GM18907 (cell line): ENCODE measurements at regions not wholly inside any gene's neighbourhood (a gene's known extent, or its start where the extent isn't known, plus 50 kb on each side); places are given as distances from the start of the nearest gene placed in this dataset.
"Not testable (repeated sequence)": the region's sequence is repeated elsewhere in the genome, so short reads cannot be mapped to it uniquely, and the experiment has no call there.

ENCODE experiments used
- ATAC-seq: cut with Tn5 transposase; IDR thresholded peaks from one replicate; pipeline ENCODE4 v1.9.1; 2021; ENCODE audit warnings: mild to moderate bottlenecking, moderate library complexity; ENCODE audit not compliant: unreplicated experiment

DNA sequence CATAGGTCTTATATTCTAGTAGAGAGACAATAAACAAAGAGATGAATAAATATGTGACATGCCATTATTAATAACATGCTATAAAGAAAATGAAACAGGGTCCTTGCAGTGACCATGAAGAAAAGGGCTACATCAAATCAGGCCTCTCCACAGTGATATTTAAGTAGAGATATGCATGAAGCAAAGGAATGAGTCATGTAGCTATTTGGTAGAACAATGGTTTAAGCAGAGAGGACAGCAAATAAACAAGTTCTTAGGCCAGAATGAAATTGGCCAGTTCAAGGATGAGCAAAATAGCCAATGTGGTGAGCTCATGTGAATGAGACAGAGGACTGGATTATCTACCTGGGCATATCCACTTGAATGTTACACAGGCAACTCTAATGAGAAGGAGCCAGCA, 172.2 kb upstream of the FERD3L start:
- ATAC-seq, result no peak

DNA sequence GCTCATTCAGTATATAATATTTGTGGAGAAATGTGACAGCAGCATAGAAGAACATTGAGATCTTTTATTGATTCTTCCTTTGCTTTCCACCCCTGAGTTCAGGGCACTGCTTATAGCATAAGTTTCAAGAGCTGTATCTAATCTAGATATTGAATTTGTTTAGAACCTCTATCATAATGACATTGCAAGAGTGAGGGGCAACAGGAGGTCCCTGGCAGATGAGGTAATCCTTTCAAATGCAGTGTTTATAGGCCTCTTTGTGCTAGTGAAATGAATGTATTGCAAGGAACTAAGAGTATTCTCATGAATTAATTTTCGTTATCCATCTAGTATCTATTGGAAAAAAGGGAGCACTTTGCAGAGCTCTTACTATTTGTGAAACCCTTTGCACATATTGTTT, 167.2 kb upstream of the FERD3L start:
- ATAC-seq, result no peak

DNA sequence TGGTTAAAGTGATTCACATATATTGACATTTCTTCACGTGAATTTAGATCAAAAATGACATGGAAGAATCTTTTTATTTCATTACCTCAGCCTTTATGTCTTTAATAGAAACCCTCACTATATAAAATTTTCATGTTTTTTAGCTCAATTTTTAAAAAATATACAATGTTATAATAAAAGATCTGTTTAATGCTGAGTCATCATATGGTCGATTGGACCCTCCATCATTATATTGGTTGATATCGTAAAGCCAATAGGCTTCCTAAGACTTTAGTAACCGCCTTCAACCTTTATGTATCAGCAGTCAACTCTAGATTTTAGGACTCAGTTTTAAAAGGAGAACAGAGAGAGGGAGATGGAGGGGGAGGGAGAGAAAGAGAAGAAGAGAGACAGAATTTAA, 162.3 kb upstream of the FERD3L start:
- ATAC-seq, result no peak

DNA sequence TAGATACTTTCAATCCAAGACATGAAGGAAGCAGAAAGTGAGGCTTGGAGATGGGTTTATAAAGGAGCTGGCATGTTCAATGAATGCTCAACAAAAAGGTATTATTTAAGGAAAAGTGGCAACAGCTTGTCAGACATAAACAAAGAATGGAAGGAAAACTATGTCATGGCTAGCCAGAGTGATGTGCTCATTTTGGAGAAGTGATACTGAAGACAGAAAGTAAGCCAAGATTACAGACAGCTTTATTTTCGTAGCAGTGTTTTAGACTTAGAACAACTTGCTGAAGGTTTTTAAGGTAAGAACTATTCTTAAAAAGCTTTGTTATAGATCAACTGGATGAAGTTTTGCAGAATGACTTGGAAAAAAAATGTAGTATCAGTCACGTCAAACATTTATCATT, 160.5 kb upstream of the FERD3L start:
- no peak for ATAC-seq

DNA sequence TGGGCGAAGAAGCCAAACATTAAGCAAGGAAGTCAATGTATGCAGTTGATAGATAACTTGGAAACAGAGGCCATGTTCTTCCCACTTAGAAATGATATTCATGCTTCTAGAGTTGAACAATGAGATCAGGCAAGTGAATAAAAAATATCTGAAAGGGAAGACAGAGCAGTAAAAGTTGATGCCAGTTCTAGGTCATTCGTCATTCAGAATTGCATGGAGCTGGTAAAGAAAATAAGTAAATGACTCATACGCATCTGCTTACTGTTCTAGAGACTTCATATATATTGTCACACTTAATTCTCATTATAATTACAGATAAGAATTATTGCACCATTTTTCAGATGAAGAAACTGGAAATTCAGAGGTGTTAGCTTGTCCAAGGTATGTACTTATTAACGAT, 158.9 kb upstream of the FERD3L start:
- no peak for ATAC-seq

DNA sequence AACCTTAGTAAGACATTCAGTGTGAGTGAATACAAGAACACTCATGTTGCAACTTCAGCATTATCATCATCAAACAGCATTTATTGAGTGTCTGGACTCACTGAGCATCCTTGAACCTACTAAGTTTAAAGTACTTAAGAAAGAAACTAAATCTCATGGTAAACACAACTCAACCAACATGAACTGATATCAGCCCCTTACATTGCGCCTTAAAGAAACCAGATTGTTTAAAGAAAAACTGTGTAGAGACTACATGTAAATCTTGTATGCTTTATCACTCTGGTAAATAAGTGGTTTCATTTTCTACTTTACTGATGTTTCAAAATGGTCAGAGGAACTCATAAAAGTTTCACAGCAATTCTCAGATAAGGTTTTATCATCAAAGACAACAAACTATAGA, 157.5 kb upstream of the FERD3L start:
- ATAC-seq, result no peak

DNA sequence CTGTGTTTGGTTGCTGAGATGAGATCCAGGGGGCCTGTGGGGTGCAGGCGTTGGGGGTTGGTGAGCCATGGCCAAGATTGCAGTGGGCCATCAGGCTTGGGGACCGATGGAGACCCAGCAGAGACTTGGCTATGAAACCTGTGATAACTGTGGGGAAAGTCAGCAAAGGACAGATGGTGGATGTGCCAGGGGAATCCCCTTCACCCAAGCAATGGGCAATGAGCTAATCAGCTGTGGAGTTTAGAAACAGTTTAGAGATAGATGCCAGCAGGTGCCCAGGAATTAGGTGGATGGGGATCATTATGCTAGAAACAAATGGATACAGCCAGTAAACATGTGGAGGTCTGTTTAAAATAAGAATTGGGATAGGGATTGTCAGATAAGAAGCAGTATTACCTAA, 151.4 kb upstream of the FERD3L start:
- ATAC-seq, result peak; percentile 44

DNA sequence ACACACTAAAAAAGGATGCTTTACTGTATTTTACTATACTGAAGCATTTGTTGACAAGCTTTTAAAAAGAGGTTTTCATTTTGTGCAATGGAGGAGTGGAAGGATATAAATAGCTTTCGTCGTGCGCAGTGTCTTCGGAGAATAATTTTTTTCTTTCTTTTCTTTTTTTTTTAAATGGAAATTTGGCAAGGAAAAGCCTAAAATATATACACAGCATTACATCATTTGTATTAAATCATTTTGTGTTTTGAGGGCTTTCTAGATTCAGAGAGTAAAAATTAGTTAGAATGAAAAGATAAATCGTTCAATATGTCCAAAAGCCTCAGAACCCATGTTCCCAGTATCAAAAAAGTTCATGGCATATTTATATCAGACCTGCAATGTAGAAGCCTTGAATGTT, 150.2 kb upstream of the FERD3L start:
- no peak for ATAC-seq

DNA sequence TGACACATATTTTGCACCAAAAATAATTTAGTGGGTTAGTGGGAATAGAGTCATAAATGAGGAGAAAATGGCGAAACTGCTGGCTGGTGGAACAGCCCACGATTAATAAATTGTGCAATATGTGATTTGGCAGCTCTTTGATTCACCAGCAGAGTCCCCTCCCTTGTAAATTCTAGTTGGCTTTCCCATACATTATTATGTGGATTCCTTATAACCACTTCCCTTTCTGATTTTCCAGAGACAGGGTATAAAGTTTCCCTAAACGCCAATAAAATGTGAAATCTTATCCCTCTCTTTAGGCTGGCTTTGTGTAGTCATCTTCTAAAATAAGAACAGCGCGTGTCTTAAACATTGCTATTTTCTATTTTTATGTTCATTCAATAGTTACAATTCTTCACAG, 149.4 kb upstream of the FERD3L start:
- ATAC-seq, result no peak

DNA sequence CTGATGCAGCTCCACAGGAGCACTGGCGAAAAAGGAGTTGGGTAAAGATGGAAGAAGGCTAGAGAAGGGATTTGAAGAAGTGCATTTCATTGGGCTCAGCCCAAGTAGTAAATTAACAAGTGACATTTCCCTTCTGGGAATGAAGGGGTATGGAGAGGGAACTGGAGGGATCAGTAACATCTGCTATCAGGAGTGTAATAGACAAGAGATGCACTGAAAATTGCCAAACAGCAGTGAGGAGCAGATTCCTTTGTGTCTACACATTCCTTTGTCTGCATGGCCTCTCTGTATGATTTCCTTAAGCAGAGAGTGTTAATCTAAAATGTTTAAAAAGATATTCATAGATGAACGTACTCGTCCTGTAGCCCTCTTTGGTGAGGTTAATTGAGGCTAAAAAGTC, 148.2 kb upstream of the FERD3L start:
- no peak for ATAC-seq

DNA sequence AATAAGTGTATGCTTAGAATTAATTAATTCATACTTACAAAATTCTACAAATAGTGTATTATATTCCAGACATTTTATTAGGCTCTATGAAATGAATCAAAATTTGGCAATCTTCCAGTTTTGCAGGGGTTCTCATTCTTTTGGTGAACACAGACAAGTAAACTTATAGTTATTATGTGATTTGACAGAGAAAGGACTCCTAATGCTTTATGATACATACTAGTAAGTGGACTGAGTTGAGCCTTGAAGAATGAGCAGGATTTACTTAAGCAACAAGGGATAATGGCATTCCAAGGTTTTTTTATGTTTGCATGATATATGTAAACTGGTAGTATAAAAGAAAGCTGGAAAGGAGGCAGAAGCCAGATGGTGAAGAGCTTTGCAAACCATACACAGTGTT, 145.7 kb upstream of the FERD3L start:
- ATAC-seq, result no peak

DNA sequence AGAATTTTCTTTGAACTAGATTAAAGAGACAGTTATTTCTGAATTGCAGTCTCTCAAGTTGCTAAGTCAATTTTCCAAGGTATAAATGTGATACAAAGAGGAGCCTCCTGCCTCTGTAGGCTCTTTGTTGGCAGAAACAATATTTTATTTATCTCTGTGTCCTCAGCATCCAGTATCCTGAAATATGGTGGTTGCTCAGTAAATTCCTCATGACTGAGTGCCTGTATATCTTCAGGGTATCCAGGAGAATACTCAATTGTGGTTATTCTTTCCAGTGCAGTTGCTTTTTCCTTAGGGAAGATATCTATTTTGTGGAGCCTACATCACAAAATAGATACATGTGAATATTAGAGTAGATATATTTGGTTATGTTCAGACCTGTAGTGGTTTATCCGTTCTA, 144.8 kb upstream of the FERD3L start:
- ATAC-seq, result no peak

DNA sequence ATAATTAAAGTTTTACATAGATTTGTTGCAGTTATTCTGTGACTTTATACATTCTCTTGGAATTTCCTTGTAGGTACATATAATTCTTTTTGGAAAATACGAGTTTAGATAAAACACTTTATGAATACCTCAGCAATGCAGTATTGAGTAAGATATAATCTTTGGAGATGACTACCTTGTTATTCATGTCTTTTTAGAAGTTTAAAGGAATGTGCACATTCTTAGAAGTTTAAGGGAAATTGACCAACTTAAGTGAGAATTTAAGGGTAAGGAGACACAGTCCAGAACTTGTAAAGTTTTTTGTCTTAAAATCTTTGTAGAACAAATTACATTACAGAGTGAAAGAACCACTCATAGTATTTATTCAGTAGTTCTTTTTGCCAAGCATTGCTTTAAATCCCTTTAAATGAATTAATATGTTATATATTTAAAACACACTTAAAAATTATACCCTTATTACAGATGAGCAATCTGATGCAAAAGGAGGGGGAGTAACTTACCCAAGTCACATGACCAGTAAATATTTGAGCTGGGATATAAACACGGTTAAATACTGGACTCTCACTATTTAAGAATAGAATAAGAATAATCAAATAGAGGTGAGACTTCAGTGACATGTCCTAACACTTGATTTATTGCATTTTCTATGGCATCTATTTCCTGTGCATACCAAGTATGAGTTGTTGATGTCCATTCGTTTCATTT, 139.5 kb upstream of the FERD3L start:
- no peak for ATAC-seq

DNA sequence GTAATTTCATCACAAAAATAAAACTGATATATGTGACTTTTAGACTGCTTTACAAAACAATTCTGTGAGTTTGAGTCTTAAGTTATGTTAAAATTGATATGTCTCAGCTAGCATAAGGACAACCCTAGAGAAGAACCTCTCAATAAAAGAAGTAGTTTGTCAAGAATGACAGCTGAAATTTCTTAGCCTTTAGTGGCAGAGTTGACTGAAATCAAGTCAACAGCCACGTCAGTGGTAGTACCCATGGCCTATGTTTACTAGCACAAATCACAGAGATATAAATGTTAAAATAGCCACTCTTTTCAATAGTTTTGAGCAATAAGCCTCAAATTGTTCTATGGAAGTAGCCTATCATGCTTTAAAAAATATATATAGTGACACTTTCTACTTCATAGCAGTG, 138.9 kb upstream of the FERD3L start:
- no peak for ATAC-seq

DNA sequence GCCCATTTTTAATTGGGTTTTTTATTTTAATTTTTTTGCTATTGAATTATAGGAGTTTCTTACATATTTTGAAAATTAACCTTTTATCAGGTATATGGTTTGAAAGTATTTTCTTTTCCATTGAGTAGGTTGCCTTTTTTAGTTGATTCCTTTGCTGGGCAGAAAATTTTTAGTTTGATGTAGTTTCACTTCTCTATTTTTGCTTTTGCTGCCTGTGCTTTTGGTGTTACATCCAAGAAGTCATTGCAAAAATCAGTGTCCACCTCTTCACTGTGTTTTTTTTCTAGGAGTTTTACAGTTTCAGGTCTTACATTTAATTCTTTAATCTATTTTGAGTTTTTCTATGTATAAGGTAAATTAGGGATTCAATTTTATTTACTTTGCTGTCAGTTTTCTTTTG, 129.8 kb upstream of the FERD3L start:
- no peak for ATAC-seq

DNA sequence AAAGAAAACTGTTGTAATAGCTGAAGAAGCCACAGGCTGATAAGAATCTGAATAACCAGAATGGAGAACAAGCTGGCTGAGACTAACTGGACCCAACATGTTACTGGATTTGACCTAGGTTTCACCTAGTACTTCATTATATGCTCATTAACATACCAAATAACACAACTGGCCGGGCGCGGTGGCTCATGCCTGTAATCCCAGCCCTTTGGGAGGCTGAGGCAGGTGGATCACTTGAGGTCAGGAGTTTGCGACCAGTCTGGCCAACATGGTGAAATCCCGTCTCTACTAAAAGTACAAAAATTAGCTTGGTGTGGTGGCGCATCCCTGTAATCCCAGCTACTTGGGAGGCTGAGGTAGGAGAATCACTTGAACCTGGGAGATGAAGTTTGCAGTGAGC, 127.1 kb upstream of the FERD3L start:
- ATAC-seq, result not testable (repeated sequence)

DNA sequence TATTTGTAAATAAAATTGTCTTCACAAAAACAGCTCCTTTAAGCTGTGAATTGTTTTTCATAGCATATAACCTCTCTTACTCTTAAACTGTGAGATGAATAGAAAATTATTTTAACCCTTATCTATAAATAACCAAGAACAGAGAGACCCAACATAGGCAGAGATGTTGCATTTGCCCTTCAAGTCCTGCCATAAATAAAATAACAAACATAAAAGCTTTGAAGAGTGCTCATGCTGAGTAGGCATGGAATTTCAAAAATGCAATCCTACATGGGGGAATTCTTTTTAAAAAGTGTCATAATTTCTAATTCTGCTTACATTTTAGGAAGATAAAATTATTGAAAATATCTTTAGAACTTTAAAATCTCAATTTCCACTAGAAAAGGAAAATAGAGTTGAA, 124.1 kb upstream of the FERD3L start:
- ATAC-seq, result no peak

DNA sequence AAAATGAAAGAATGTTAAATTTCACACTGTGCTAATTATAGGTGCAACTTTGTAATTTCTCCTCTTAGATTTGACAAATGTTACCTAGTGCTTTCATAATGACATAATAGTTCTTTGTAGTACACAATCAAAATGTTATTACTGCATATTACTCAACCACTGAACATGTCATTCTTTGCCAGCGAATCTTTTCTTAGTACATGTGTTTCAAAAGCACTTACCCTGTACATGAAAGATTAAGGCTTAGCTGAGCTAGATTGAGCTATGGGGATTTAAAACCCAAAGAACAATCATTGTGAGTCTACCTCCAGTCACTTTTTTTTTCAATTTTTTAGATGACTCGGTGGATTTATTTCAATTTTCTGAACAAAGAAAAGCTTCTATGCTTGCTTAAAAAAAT, 123.5 kb upstream of the FERD3L start:
- ATAC-seq, result no peak

DNA sequence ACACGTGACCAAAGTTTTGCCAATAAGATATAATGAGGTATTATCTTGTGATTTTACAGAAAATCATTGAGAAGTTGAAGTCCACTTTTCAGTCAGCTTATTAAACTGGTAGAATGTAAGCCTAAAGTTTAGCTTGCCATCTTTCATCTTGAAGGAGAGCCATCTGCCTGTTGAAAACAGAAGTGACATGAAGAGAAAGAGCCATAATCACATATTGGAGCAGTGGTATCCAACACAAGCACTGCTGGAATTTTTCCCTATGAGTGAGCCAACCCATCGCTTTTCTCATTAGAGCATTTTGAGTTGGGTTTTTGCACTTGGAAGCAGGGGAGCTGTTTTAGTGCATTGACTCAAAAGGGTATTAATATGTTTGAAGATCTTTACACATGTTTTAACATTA, 117.6 kb upstream of the FERD3L start:
- no peak for ATAC-seq

DNA sequence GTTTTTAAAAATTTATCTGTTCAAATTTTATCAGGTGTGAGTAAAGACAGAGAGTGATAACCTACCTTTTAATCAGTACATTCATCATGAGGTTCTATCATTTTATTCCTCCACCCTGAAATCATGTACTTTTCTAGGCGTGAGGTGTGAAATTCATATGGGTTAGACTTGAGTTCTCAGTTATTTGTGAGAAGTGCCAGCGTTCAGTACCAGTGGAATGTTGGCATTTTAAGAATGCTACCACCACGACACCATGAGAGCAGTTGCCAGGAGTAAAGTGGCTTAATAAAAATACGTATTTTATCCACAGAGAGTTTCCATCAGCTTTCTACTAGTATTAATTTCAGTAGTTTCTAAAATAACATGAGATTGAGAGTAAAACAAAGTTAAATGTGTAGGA, 104.1 kb upstream of the FERD3L start:
- ATAC-seq, result no peak

DNA sequence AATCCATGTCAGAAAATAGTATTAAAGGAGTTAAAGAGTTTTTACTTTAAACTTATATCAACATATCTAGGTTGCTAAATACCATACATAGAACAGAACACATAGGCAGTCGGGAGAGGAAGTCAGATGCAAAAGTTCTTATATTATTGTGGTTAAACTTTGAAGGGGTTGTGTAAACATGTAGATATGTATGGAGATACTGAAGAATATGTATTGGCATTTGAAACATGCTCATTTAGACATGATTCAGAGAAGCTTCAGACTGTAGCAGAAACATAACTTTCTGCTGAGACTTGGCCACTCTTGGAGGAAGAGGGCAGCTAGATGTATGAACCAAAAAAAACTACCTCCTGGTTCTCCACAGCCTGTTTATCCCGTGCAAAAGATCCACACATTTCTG, 103.5 kb upstream of the FERD3L start:
- no peak for ATAC-seq

DNA sequence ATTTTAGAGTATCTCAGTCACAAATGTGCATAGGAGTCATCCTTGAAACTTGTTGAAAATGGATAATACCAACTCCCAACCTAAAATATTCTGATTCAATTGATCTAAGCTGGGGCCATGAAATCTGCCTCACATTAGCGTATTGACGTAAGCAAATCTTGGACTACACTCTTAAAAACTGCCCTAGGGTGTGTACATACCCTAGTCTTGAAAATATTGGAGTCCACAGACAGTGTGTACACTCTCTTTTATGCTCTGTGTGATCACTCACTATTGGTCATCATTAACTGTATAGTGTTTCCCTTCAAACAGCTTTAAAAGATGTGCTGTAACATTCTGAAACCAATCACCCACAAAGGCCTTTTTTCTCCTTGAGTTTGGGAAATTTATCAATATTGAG, 102.9 kb upstream of the FERD3L start:
- ATAC-seq, result no peak

DNA sequence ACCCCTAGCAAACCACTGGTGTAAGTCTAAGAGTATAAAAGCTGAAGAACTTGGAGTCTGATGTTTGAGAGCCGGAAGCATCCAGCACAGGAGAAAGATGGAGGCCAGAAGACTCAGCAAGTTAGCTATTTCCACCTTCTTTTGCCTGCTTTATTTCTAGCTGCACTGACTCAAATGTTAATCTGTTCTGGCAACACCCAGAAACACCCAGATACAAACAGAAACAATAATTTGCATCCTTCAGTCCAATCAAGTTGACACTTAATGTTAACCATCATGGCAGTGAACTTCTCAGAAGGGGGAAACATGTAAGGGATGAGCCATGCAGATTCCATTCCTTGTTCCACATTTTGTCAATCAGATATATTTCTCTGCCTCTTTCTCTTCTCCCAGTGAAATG, 101.8 kb upstream of the FERD3L start:
- no peak for ATAC-seq

DNA sequence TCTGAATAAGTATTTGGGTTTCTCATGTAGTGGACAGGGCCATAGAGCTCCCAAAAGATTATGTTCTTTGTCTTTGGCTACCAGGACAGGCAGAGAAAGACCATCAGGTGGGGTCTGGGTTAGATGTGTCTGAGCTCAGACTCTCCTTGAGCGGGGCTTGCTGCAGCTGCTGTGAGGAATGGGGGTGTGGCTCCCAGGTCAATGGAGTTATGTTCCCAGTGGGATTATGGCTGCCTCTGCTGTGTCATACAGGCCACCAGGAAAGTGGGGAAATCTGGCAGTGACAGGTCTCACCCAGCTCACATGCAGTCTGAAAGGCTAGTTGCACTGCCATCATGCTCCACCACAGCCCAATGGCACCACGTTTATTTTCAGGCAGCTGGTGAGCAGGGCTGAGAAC, 97.0 kb upstream of the FERD3L start:
- ATAC-seq, result no peak
